ENCODE measurements at regions not wholly inside any gene's neighbourhood (a gene's known extent, or its start where the extent isn't known, plus 50 kb on each side); places are given as distances from the start of the nearest gene placed in this dataset.

GRCh38 chr1:227447531-227447990, 115.8 kb upstream of the ZNF678 start:
- 0 out of 4 replicates have a peak, but pooled peaks cover 2 to 3% of the 10 kb centered on the region in 2 experiments for H3K4me1 Mint-ChIP-seq
- no peak overlapping the region for H2BK5ac ChIP-seq (ENCODE audit: insufficient read length, low read length)

More at GRCh38 chr1:227447531-227447990, 115.8 kb upstream of the ZNF678 start:
- Histone ChIP-seq H3K9me3 (ENCODE audit: control insufficient read depth, low read depth, low read length) (no peaks in the 10 kb centered on the region), H2BK15ac (ENCODE audit: low read depth, low read length) (no peak overlapping the region), H2BK12ac (ENCODE audit: insufficient read length, low read depth, low read length) (no peak overlapping the region), H3K4me1 (ENCODE audit: insufficient read depth, low read length) (no peaks in the 10 kb centered on the region), H2AK5ac (ENCODE audit: insufficient read length, low read length) (no peak overlapping the region), H4K20me1 (ENCODE audit: control insufficient read depth, insufficient read depth, insufficient read length) (no peaks in the 10 kb centered on the region), H3T11ph (ENCODE audit: low read length) (no peak overlapping the region), H3K56ac (ENCODE audit: insufficient read length, low read depth, low read length) (no peak overlapping the region), H2BK20ac (ENCODE audit: low read depth, low read length, poor library complexity, severe bottlenecking) (no peak overlapping the region), H2BK120ac (ENCODE audit: low read depth, low read length, poor library complexity, severe bottlenecking) (no peak overlapping the region), H3K9ac (ENCODE audit: extremely low read depth, insufficient read length, low read length) (no peak overlapping the region), H3K4ac (ENCODE audit: low read depth, low read length) (no peak overlapping the region), H3K18ac (ENCODE audit: insufficient read length, low read depth, low read length) (no peak overlapping the region), H3K79me1 (ENCODE audit: insufficient read depth, low read depth, low read length, poor library complexity, severe bottlenecking) (no peaks in the 10 kb centered on the region), H3K27ac (ENCODE audit: insufficient read length, low read depth, low read length) (no peak overlapping the region), H4K5ac (ENCODE audit: insufficient read length, low read depth, low read length) (no peak overlapping the region), H4K91ac (ENCODE audit: insufficient read length, low read depth, low read length) (no peak overlapping the region), H3K79me2 (ENCODE audit: insufficient read depth, low read length) (no peaks in the 10 kb centered on the region), H3K14ac (ENCODE audit: insufficient read depth, low read length) (no peak overlapping the region), H4K8ac (replicated peaks; ENCODE audit: insufficient read length, low read depth, low read length) (no peak overlapping the region), H2AFZ (ENCODE audit: low read length) (no peak overlapping the region), H3K23me2 (ENCODE audit: insufficient read length, low read depth, low read length, poor library complexity, severe bottlenecking) (no peaks in the 10 kb centered on the region), H3K27me3 (ENCODE audit: insufficient read depth, low read length) (no peaks in the 10 kb centered on the region; the same call in 1 of the 2 replicates), H3K4me2 (ENCODE audit: insufficient read depth, insufficient read length, low read length) (no peak overlapping the region), H3K23ac (ENCODE audit: insufficient read length, low read depth, low read length) (no peak overlapping the region)
- peak; percentile 63 for TF ChIP-seq CTCF (conservative IDR thresholded peaks at IDR 0.05)
- H3K27me3 Mint-ChIP-seq (ENCODE audit: low read depth), result peaks cover 12% of the 10 kb centered on the region
- peak; percentile 76 for DNase-seq
- H3K36me3 Mint-ChIP-seq (ENCODE audit: insufficient read depth in 1 of 3, low read depth in 3 of 3), result no peaks in the 10 kb centered on the region
- H3K27ac Mint-ChIP-seq, result no peak overlapping the region
- WGBS (ENCODE audit: extremely low coverage, insufficient read length, low lambda C conversion rate), result no CpG with 5 or more reads among the region's 25 CpGs
- H3K4me3 Mint-ChIP-seq, result no peak overlapping the region; a peak in 1 of 5 replicates
- H3K9me3 Mint-ChIP-seq, result peaks cover 0 to 4% of the 10 kb centered on the region in 2 experiments; a peak in 1 of 5 replicates
